ENCODE measurements at regions not wholly inside any gene's neighbourhood (a gene's known extent, or its start where the extent isn't known, plus 50 kb on each side); places are given as distances from the start of the nearest gene placed in this dataset.

DNA sequence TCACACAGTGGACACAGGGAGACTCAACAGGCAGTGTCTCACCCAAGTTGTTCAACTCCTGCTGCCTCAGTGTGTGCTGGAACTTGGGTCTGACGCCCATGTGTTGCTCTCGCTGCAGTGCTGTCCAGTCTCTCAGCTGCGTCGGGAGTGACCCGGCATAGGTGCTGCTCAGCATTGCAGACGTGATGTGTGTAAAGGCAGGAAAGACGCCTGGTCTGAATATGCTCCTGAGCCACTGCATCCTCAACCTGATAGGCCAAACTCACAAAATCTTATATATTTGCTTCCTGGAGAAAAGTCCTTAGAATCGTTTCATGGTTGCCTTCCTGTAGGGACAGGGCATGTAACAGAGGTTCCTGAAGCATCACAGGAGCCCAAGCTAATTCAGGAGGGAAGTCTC lies 152.9 kb downstream of the INSIG2 start:
- TF ChIP-seq ZNF274 (IDR thresholded peaks at IDR 0.05; ENCODE audit: low read depth, low read length): no peak
- no peak for TF ChIP-seq SUZ12 (IDR thresholded peaks at IDR 0.05; ENCODE audit: extremely low read depth, insufficient read depth, insufficient read length)
- no peak for TF ChIP-seq YY1 (IDR thresholded peaks at IDR 0.05; ENCODE audit: insufficient read depth, insufficient read length)

All from NT2/D1 (cell line).